HCT116 (cell line): ENCODE measurements at regions not wholly inside any gene's neighbourhood (a gene's known extent, or its start where the extent isn't known, plus 50 kb on each side); places are given as distances from the start of the nearest gene placed in this dataset.

Experiments used
- ATAC-seq: fragments of 200-7000 bp; cut with Tn5 transposase; 2 replicates; pipeline ENCODE4 v1.9.1; 2020; ENCODE audit warnings: mild to moderate bottlenecking, moderate library complexity
- BruUV-seq: library from RNA; stranded (reverse); fragments of 400-500 nt; replicated peaks from 2 replicates; lab custom pipeline; 2021; lab: Mats Ljungman, UMichigan
- CTCF ChIA-PET: fragments of 300-600 bp; sonication (Branson Sonifier 250); formaldehyde crosslinking; loops from one replicate; lab custom pipeline; 2021; ENCODE audit warnings: antibody characterized with exemption; lab: Charles Lee
- POLR2A ChIA-PET: fragments of 300-600, 350-600 bp; sonication (Branson Sonifier 250); formaldehyde crosslinking; loops from one replicate; lab custom pipeline; 2021; ENCODE audit warnings: antibody characterized with exemption; lab: Charles Lee
- RAD21 ChIA-PET, 2 experiments: fragments of 300-600 bp; sonication (Branson Sonifier 250); formaldehyde crosslinking; loops; one replicate each; lab custom pipeline; 2023; ENCODE audit warnings: low total read pairs in 2 of 2; ENCODE audit not compliant: uncharacterized antibody in 2 of 2, unreplicated experiment in 2 of 2, low non-redundant PET in 1 of 2; lab: Charles Lee
- DNase-seq: peaks from one replicate; pipeline ENCODE4 v3.0.0-alpha.2; 2010; ENCODE audit warnings: low read depth, low spot score
- H2AFZ ChIP-seq: fragments of 200-600 bp; shearing (Covaris generic), sonication (generic); 2 replicates; pipeline ENCODE4 v1.6.1; 2017; ENCODE audit warnings: low read depth, mixed run types, mixed read lengths, antibody characterized with exemption, low read length; ENCODE audit not compliant: poor library complexity, severe bottlenecking
- H3K27ac ChIP-seq: 2 replicates; pipeline ENCODE4 v1.5.1; 2012; ENCODE audit warnings: low read depth, low read length
- H3K27me3 ChIP-seq: fragments of 200-600 bp; sonication (generic); 2 replicates; pipeline ENCODE4 v1.6.1; 2016; ENCODE audit warnings: mixed run types, low read length, mixed read lengths; ENCODE audit not compliant: insufficient read depth
- H3K36me3 ChIP-seq, 2 experiments: fragments of 200-500 bp in 1 of 2; fragments of 200-600 bp in 1 of 2; sonication (Bioruptor generic) in 1 of 2; sonication (generic) in 1 of 2; 2 replicates each; pipeline versions ENCODE4 v1.5.1 to v1.6.1; 2014 to 2016; ENCODE audit warnings: low read length in 2 of 2, inconsistent platforms in 1 of 2, mixed read lengths in 1 of 2, mixed run types in 1 of 2; ENCODE audit not compliant: insufficient read depth in 2 of 2, control insufficient read depth in 1 of 2
- H3K4me1 ChIP-seq, 2 experiments: fragments of 200-600 bp in 1 of 2; sonication (generic) in 1 of 2; 2 replicates each; pipeline versions ENCODE4 v1.5.1 to v1.6.1; 2012 to 2017; ENCODE audit warnings: low read length in 2 of 2, inconsistent platforms in 1 of 2, mild to moderate bottlenecking in 1 of 2, mixed read lengths in 1 of 2, mixed run types in 1 of 2, moderate library complexity in 1 of 2; ENCODE audit not compliant: insufficient read depth in 2 of 2, control insufficient read depth in 1 of 2
- H3K4me2 ChIP-seq: fragments of 200-600 bp; sonication (generic); 2 replicates; pipeline ENCODE4 v1.6.1; 2017; ENCODE audit warnings: mixed run types, low read length, mixed read lengths
- H3K4me3 ChIP-seq, 2 experiments: fragments of 200-600 bp in 1 of 2; sonication (generic) in 1 of 2; replicated peaks in 1 of 2; 2 replicates each; pipeline ENCODE4 v1.5.1; 2011 to 2016; ENCODE audit warnings: low read length in 2 of 2, control low read depth in 1 of 2, low read depth in 1 of 2, mild to moderate bottlenecking in 1 of 2, mixed read lengths in 1 of 2, mixed run types in 1 of 2
- H3K79me2 ChIP-seq: fragments of 200-600 bp; sonication (generic); 2 replicates; pipeline ENCODE4 v1.6.1; 2017; ENCODE audit warnings: mild to moderate bottlenecking, mixed run types, low read length, moderate library complexity, mixed read lengths; ENCODE audit not compliant: insufficient read depth
- H3K9ac ChIP-seq: fragments of 200-600 bp; sonication (generic); 2 replicates; pipeline ENCODE4 v1.6.1; 2016; ENCODE audit warnings: low read length, mixed read lengths
- H3K9me2 ChIP-seq: fragments of 200-600 bp; sonication (generic), shearing (Covaris generic); 2 replicates; pipeline ENCODE4 v1.6.1; 2017; ENCODE audit warnings: mixed run types, mild to moderate bottlenecking, moderate library complexity; ENCODE audit not compliant: insufficient read depth
- H3K9me3 ChIP-seq, 2 experiments: fragments of 200-500 bp in 1 of 2; fragments of 200-600 bp in 1 of 2; sonication (Bioruptor generic) in 1 of 2; sonication (generic) in 1 of 2; 2 replicates each; pipeline ENCODE4 v1.6.1; 2014 to 2017; ENCODE audit warnings: low read length in 2 of 2, mixed read lengths in 2 of 2, inconsistent platforms in 1 of 2, low read depth in 1 of 2, mild to moderate bottlenecking in 1 of 2, mixed run types in 1 of 2, moderate library complexity in 1 of 2; ENCODE audit not compliant: control insufficient read depth in 1 of 2, insufficient read depth in 1 of 2
- H4K20me1 ChIP-seq: fragments of 200-600 bp; sonication (generic), shearing (Covaris generic); 2 replicates; pipeline ENCODE4 v1.6.1; 2017; ENCODE audit warnings: mixed run types, mild to moderate bottlenecking, moderate library complexity; ENCODE audit not compliant: insufficient read depth
- CBX3 ChIP-seq: IDR thresholded peaks from 2 replicates; pipeline ENCODE4 v1.6.1; 2012; ENCODE audit warnings: low read depth
- ELF1 ChIP-seq: IDR thresholded peaks from 2 replicates; pipeline ENCODE4 v1.6.1; 2012; ENCODE audit warnings: low read depth, borderline replicate concordance
- EZH2 ChIP-seq: fragments of 200-600 bp; sonication (generic); IDR thresholded peaks from 2 replicates; pipeline ENCODE4 v1.6.1; 2017; ENCODE audit warnings: antibody characterized with exemption, mixed run types
- EZH2phosphoT487 ChIP-seq: fragments of 200-600 bp; IDR thresholded peaks from 2 replicates; pipeline ENCODE4 v1.6.1; 2018; ENCODE audit warnings: antibody characterized with exemption, borderline replicate concordance
- FOSL1 ChIP-seq: IDR thresholded peaks from 2 replicates; pipeline ENCODE4 v1.6.1; 2012; ENCODE audit warnings: low read depth
- JUND ChIP-seq: IDR thresholded peaks from 2 replicates; pipeline ENCODE4 v1.6.1; 2012
- POLR2A ChIP-seq: IDR thresholded peaks from 2 replicates; pipeline ENCODE4 v1.7.0; 2011; ENCODE audit warnings: borderline replicate concordance; ENCODE audit not compliant: insufficient read depth, insufficient read length; ENCODE audit errors: extremely low read depth
- RAD21 ChIP-seq: IDR thresholded peaks from 2 replicates; pipeline ENCODE4 v1.6.1; 2012; ENCODE audit warnings: low read depth, mild to moderate bottlenecking
- SIN3A ChIP-seq: IDR thresholded peaks from 2 replicates; pipeline ENCODE4 v1.6.1; 2012; ENCODE audit warnings: low read depth
- SP1 ChIP-seq: IDR thresholded peaks from 2 replicates; pipeline ENCODE4 v1.6.1; 2012; ENCODE audit warnings: low read depth
- YY1 ChIP-seq: IDR thresholded peaks from 2 replicates; pipeline ENCODE4 v1.6.1; 2011; ENCODE audit warnings: low read length, low read depth, moderate library complexity, mild to moderate bottlenecking; ENCODE audit not compliant: insufficient replicate concordance; ENCODE audit errors: extremely low read depth
- ZNF274 ChIP-seq: fragments of 200-500 bp; sonication (Bioruptor generic); IDR thresholded peaks from 2 replicates; pipeline ENCODE4 v1.6.1; 2014; ENCODE audit warnings: mild to moderate bottlenecking, low read depth, low read length, inconsistent platforms
- intact Hi-C: fragments of 100-400 bp; cut with micrococcal nuclease; formaldehyde crosslinking; loops from 2 replicates; pipeline ENCODE4 v1.10.0; 2022
- TF ChIP-seq, protein P1 (sequence below): IDR thresholded peaks from 2 replicates; pipeline ENCODE4 v1.6.1; 2012
- TF ChIP-seq, protein P2 (sequence below): IDR thresholded peaks from 2 replicates; pipeline ENCODE4 v1.6.1; 2012; ENCODE audit warnings: low read depth

DNA sequence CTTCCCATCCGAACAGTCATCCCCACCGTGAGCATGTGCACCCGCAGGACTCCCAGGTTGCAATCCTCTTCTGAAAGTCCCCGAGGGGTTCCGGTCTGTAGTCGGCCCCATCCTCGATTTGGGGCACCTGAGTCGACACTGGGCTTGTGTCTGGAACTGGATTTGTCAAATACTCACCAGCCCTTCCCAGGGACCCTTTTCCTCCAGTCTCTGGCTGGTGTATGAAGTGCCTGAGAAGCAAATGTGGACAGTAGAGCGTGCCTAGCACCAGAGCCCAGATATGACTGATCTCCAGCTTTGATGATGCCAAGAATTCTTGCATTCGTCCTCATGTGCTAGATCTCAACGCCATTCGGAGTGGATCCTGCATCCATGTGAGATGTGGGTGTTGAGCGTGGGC is 132.5 kb upstream of the ADARB2 start:
- H3K4me3 ChIP-seq = no peak overlapping the region
- no peaks in the 10 kb centered on the region for H3K79me2 ChIP-seq
- peaks cover 0 to 25% of the 10 kb centered on the region in 2 experiments; a peak in 2 of 4 replicates for H3K9me3 ChIP-seq
- ChIA-PET CTCF (no interaction called here), RAD21 (no interaction called here), POLR2A (no interaction called here)
- DNase-seq = no peak
- H4K20me1 ChIP-seq = no peaks in the 10 kb centered on the region
- H3K9me2 ChIP-seq = no peaks in the 10 kb centered on the region
- H3K9ac ChIP-seq = no peak overlapping the region
- H2AFZ ChIP-seq = no peak overlapping the region
- ATAC-seq = no peak
- H3K27ac ChIP-seq = no peak overlapping the region
- no TSS peak for BruUV-seq
- no peaks in the 10 kb centered on the region for H3K27me3 ChIP-seq
- no peak overlapping the region for H3K4me2 ChIP-seq
- no peaks in the 10 kb centered on the region for H3K4me1 ChIP-seq
- no peak for TF ChIP-seq ZNF274
- no peak for TF ChIP-seq FOSL1
- no peak for TF ChIP-seq SIN3A
- TF ChIP-seq EZH2phosphoT487 = no peak
- TF ChIP-seq ELF1 = no peak
- no peak for TF ChIP-seq YY1
- TF ChIP-seq, protein P1, sequence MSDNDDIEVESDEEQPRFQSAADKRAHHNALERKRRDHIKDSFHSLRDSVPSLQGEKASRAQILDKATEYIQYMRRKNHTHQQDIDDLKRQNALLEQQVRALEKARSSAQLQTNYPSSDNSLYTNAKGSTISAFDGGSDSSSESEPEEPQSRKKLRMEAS = no peak
- TF ChIP-seq RAD21 = no peak
- TF ChIP-seq JUND = no peak
- no peak for TF ChIP-seq SP1
- no peak for TF ChIP-seq CBX3
- TF ChIP-seq EZH2 = no peak
- TF ChIP-seq, protein P2, sequence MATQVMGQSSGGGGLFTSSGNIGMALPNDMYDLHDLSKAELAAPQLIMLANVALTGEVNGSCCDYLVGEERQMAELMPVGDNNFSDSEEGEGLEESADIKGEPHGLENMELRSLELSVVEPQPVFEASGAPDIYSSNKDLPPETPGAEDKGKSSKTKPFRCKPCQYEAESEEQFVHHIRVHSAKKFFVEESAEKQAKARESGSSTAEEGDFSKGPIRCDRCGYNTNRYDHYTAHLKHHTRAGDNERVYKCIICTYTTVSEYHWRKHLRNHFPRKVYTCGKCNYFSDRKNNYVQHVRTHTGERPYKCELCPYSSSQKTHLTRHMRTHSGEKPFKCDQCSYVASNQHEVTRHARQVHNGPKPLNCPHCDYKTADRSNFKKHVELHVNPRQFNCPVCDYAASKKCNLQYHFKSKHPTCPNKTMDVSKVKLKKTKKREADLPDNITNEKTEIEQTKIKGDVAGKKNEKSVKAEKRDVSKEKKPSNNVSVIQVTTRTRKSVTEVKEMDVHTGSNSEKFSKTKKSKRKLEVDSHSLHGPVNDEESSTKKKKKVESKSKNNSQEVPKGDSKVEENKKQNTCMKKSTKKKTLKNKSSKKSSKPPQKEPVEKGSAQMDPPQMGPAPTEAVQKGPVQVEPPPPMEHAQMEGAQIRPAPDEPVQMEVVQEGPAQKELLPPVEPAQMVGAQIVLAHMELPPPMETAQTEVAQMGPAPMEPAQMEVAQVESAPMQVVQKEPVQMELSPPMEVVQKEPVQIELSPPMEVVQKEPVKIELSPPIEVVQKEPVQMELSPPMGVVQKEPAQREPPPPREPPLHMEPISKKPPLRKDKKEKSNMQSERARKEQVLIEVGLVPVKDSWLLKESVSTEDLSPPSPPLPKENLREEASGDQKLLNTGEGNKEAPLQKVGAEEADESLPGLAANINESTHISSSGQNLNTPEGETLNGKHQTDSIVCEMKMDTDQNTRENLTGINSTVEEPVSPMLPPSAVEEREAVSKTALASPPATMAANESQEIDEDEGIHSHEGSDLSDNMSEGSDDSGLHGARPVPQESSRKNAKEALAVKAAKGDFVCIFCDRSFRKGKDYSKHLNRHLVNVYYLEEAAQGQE = no peak
- TF ChIP-seq POLR2A = no peak
- intact Hi-C loops = no loop called here
- H3K36me3 ChIP-seq = no peaks in the 10 kb centered on the region
